ENCODE measurements at regions not wholly inside any gene's neighbourhood (a gene's known extent, or its start where the extent isn't known, plus 50 kb on each side); places are given as distances from the start of the nearest gene placed in this dataset.

DNA sequence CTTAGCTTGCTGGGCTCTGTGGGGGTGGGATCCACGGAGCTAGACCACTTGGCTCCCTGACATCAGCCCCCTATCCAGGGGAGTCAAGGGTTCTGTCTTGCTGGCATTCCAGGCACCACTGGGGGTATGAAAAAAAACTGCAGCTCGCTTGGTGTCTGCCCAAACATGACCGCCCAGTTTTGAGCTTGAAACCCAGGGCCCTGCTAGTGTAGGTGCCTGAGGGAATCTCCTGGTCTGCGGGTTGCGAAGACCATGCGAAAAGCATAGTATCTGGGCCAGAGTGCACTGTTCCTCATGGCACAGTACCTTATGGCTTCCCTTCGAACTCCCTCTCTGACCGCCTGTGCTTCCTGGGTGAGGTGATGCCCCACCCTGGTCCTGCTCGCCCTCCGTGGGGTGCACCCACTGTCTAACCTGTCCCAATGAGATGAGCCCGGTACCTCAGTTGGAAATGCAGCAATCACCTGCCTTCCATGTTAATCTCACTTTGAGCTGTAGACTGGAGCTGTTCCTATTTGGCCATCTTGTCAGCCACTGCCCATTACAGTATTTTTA is 120.8 kb upstream of the TNFSF11 start:
- no peak for TF ChIP-seq EZH2 (IDR thresholded peaks at IDR 0.05; ENCODE audit: low read length, unreplicated experiment)
- TF ChIP-seq, protein P1, sequence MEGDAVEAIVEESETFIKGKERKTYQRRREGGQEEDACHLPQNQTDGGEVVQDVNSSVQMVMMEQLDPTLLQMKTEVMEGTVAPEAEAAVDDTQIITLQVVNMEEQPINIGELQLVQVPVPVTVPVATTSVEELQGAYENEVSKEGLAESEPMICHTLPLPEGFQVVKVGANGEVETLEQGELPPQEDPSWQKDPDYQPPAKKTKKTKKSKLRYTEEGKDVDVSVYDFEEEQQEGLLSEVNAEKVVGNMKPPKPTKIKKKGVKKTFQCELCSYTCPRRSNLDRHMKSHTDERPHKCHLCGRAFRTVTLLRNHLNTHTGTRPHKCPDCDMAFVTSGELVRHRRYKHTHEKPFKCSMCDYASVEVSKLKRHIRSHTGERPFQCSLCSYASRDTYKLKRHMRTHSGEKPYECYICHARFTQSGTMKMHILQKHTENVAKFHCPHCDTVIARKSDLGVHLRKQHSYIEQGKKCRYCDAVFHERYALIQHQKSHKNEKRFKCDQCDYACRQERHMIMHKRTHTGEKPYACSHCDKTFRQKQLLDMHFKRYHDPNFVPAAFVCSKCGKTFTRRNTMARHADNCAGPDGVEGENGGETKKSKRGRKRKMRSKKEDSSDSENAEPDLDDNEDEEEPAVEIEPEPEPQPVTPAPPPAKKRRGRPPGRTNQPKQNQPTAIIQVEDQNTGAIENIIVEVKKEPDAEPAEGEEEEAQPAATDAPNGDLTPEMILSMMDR (conservative IDR thresholded peaks at IDR 0.05; ENCODE audit: low read depth, low read length), result no peak
